Thyroid gland (tissue), 4 donors: ENCODE measurements at regions not wholly inside any gene's neighbourhood (a gene's known extent, or its start where the extent isn't known, plus 50 kb on each side); places are given as distances from the start of the nearest gene placed in this dataset.

ENCODE experiments used
- DNase-seq, 2 donors: peaks; one replicate each; pipeline ENCODE4 v3.0.0-alpha.2; 2019
- H3K27ac ChIP-seq, 3 donors: fragments of 200-600 bp; sonication (generic); 1 replicate in 2 of 3; 2 replicates in 1 of 3; pipeline ENCODE4 v1.5.1; 2016 to 2019; ENCODE audit warnings: mild to moderate bottlenecking in 1 of 3, moderate library complexity in 1 of 3
- H3K27me3 ChIP-seq: fragments of 200-600 bp; sonication (generic); one replicate; pipeline ENCODE4 v1.5.1; 2019
- H3K36me3 ChIP-seq, 2 donors: fragments of 200-600 bp; sonication (generic); one replicate each; pipeline ENCODE4 v1.5.1; 2016 to 2019
- H3K4me1 ChIP-seq, 2 donors: fragments of 200-600 bp; sonication (generic); one replicate each; pipeline ENCODE4 v1.5.1; 2017 to 2019
- H3K4me3 ChIP-seq, 3 donors: fragments of 200-600 bp; sonication (generic); replicated peaks in 1 of 3; 1 replicate in 2 of 3; 2 replicates in 1 of 3; pipeline ENCODE4 v1.5.1; 2016; ENCODE audit warnings: mild to moderate bottlenecking in 1 of 3
- H3K9me3 ChIP-seq: fragments of 200-600 bp; sonication (generic); one replicate; pipeline ENCODE4 v1.5.1; 2017
- CTCF ChIP-seq, 6 experiments: fragments of 200-600 bp in 3 of 6; fragments of 450-650 bp in 3 of 6; sonication (generic) in 3 of 6; IDR thresholded peaks; one replicate each; pipeline ENCODE4 v1.5.1; 2016 to 2019; ENCODE audit warnings: antibody characterized with exemption in 6 of 6, mild to moderate bottlenecking in 2 of 6, inconsistent platforms in 1 of 6, moderate library complexity in 1 of 6
- POLR2A ChIP-seq, 2 donors: fragments of 450-650 bp; IDR thresholded peaks; one replicate each; pipeline ENCODE4 v1.6.1; 2017; ENCODE audit warnings: antibody characterized with exemption in 2 of 2, mild to moderate bottlenecking in 2 of 2, moderate library complexity in 1 of 2
- WGBS, 2 donors: methylation state at CpG; one replicate each; pipeline ENCODE4 v1.1.5; 2017; 5-methylcytosine and 5-hydroxymethylcytosine counted together
- intact Hi-C: fragments of 100-400 bp; cut with DNase I; formaldehyde crosslinking; loops from one replicate; pipeline ENCODE4 v1.15.1; 2023

GRCh38 chr11:106457727-106458126 is 380.3 kb downstream of the AASDHPPT start:
- Histone ChIP-seq H3K27ac (no peak overlapping the region), H3K36me3 (no peaks in the 10 kb centered on the region), H3K4me1 (no peaks in the 10 kb centered on the region), H3K27me3 (no peaks in the 10 kb centered on the region), H3K9me3 (no peaks in the 10 kb centered on the region), H3K4me3 (no peak overlapping the region)
- intact Hi-C loops, result no loop called here
- 51 to 63% methylated on average over 1 of the region's 1 CpG for WGBS, 2 donors
- no peak for DNase-seq
- TF ChIP-seq CTCF (IDR thresholded peaks at IDR 0.05) (no peak), POLR2A (IDR thresholded peaks at IDR 0.05) (no peak)

- DNase-seq, result no peak
- Histone ChIP-seq H3K27ac (no peak overlapping the region), H3K4me3 (no peak overlapping the region), H3K27me3 (no peaks in the 10 kb centered on the region), H3K4me1 (no peaks in the 10 kb centered on the region), H3K36me3 (no peaks in the 10 kb centered on the region), H3K9me3 (no peaks in the 10 kb centered on the region)
- intact Hi-C loops, result no loop called here
- TF ChIP-seq CTCF (IDR thresholded peaks at IDR 0.05) (no peak), POLR2A (IDR thresholded peaks at IDR 0.05) (no peak)
- WGBS, 2 donors, result 51 to 54% methylated on average over 3 of the region's 3 CpGs
Observed at GRCh38 chr11:106459135-106459534, 381.7 kb downstream of the AASDHPPT start.

GRCh38 chr11:106461148-106461691 is 383.8 kb downstream of the AASDHPPT start:
- Histone ChIP-seq H3K36me3 (no peaks in the 10 kb centered on the region), H3K4me1 (no peaks in the 10 kb centered on the region), H3K4me3 (no peak overlapping the region), H3K9me3 (no peaks in the 10 kb centered on the region), H3K27me3 (no peaks in the 10 kb centered on the region), H3K27ac (no peak overlapping the region)
- no peak for DNase-seq
- 51 to 60% methylated on average over 5 of the region's 5 CpGs for WGBS, 2 donors
- TF ChIP-seq POLR2A (IDR thresholded peaks at IDR 0.05) (no peak), CTCF (IDR thresholded peaks at IDR 0.05) (no peak)
- intact Hi-C loops, result no loop called here

GRCh38 chr11:106461839-106462545 is 384.5 kb downstream of the AASDHPPT start:
- Histone ChIP-seq H3K27ac (no peak overlapping the region), H3K27me3 (no peaks in the 10 kb centered on the region), H3K4me3 (no peak overlapping the region), H3K9me3 (no peaks in the 10 kb centered on the region), H3K36me3 (no peaks in the 10 kb centered on the region), H3K4me1 (no peaks in the 10 kb centered on the region)
- TF ChIP-seq CTCF (IDR thresholded peaks at IDR 0.05) (no peak), POLR2A (IDR thresholded peaks at IDR 0.05) (no peak)
- DNase-seq, result no peak
- intact Hi-C loops, result no loop called here
- 38 to 53% methylated on average over 4 of the region's 4 CpGs for WGBS, 2 donors

- H3K27ac ChIP-seq, result no peak overlapping the region
- no peak for TF ChIP-seq CTCF (IDR thresholded peaks at IDR 0.05)
- no peak for DNase-seq
Observed at GRCh38 chr11:106463154-106463553, 385.7 kb downstream of the AASDHPPT start.

More at GRCh38 chr11:106463154-106463553, 385.7 kb downstream of the AASDHPPT start:
- Histone ChIP-seq H3K4me3 (no peak overlapping the region), H3K27me3 (no peaks in the 10 kb centered on the region), H3K9me3 (no peaks in the 10 kb centered on the region), H3K36me3 (no peaks in the 10 kb centered on the region), H3K4me1 (no peaks in the 10 kb centered on the region)
- WGBS, 2 donors, result 61 to 72% methylated on average over 1 of the region's 1 CpG
- intact Hi-C loops, result no loop called here
